Keratinocyte (primary cell): ENCODE measurements at regions not wholly inside any gene's neighbourhood (a gene's known extent, or its start where the extent isn't known, plus 50 kb on each side); places are given as distances from the start of the nearest gene placed in this dataset.

ENCODE experiments used
- DNase-seq: peaks from one replicate; pipeline ENCODE4 v3.0.0-alpha.2; 2011; ENCODE audit warnings: low read depth, missing footprints, low spot score
- FAIRE-seq: peaks from 2 replicates; lab custom pipeline; 2011; peaks lifted over from hg19 to GRCh38; lab: Jason Lieb, UNC
- H2AFZ ChIP-seq: 2 replicates; pipeline ENCODE4 v1.6.0; 2012; ENCODE audit warnings: low read length, control low read depth, inconsistent platforms; ENCODE audit not compliant: control insufficient read depth
- H3K27ac ChIP-seq: 2 replicates; pipeline ENCODE4 v1.5.1; 2011; ENCODE audit warnings: low read length; ENCODE audit not compliant: control insufficient read depth, insufficient read depth
- H3K27me3 ChIP-seq: 3 replicates; pipeline ENCODE4 v1.6.0; 2011; ENCODE audit warnings: low read length; ENCODE audit not compliant: control insufficient read depth, insufficient read depth; ENCODE audit errors: extremely low read depth
- H3K36me3 ChIP-seq, 2 experiments: 2 replicates in 1 of 2; 3 replicates in 1 of 2; pipeline ENCODE4 v1.5.1; 2011; ENCODE audit warnings: low read length in 2 of 2, mild to moderate bottlenecking in 1 of 2; ENCODE audit not compliant: control insufficient read depth in 2 of 2, insufficient read depth in 2 of 2; ENCODE audit errors: extremely low read depth in 1 of 2
- H3K4me1 ChIP-seq: 3 replicates; pipeline ENCODE4 v1.5.1; 2011; ENCODE audit warnings: low read length; ENCODE audit not compliant: control insufficient read depth, insufficient read depth; ENCODE audit errors: extremely low read depth
- H3K4me2 ChIP-seq: 3 replicates; pipeline ENCODE4 v1.6.0; 2011; ENCODE audit warnings: low read depth, low read length; ENCODE audit not compliant: control insufficient read depth, insufficient read depth; ENCODE audit errors: extremely low read depth
- H3K4me3 ChIP-seq, 3 experiments: fragments of 200-600 bp in 1 of 3; sonication (generic) in 1 of 3; 2 replicates in 2 of 3; 3 replicates in 1 of 3; pipeline ENCODE4 v1.5.1; 2011 to 2016; ENCODE audit warnings: low read length in 3 of 3, mild to moderate bottlenecking in 3 of 3, control low read depth in 2 of 3, inconsistent platforms in 1 of 3, low read depth in 1 of 3, mixed read lengths in 1 of 3, mixed run types in 1 of 3, moderate library complexity in 1 of 3; ENCODE audit not compliant: control insufficient read depth in 2 of 3, insufficient read depth in 2 of 3; ENCODE audit errors: extremely low read depth in 1 of 3
- H3K79me2 ChIP-seq: 2 replicates; pipeline ENCODE4 v1.6.0; 2012; ENCODE audit warnings: low read length; ENCODE audit not compliant: control insufficient read depth, insufficient read depth
- H3K9ac ChIP-seq: 3 replicates; pipeline ENCODE4 v1.6.0; 2011; ENCODE audit warnings: low read length; ENCODE audit not compliant: control insufficient read depth, insufficient read depth; ENCODE audit errors: extremely low read depth
- H3K9me1 ChIP-seq: 3 replicates; pipeline ENCODE4 v1.6.0; 2011; ENCODE audit warnings: low read length; ENCODE audit not compliant: control insufficient read depth, insufficient read depth; ENCODE audit errors: extremely low read depth
- H3K9me3 ChIP-seq: 2 replicates; pipeline ENCODE4 v1.5.1; 2012; ENCODE audit warnings: low read depth, low read length; ENCODE audit not compliant: control insufficient read depth
- H4K20me1 ChIP-seq: 3 replicates; pipeline ENCODE4 v1.6.0; 2011; ENCODE audit warnings: low read length; ENCODE audit not compliant: control insufficient read depth, insufficient read depth; ENCODE audit errors: extremely low read depth
- CTCF ChIP-seq, 3 experiments: IDR thresholded peaks in 1 of 3; conservative IDR thresholded peaks in 1 of 3; optimal IDR thresholded peaks in 1 of 3; 2 replicates in 2 of 3; 3 replicates in 1 of 3; pipeline versions ENCODE3 to v1.5.1; 2011; ENCODE audit warnings: low read length in 3 of 3, mild to moderate bottlenecking in 3 of 3, moderate library complexity in 2 of 3, control low read depth in 1 of 3, inconsistent platforms in 1 of 3; ENCODE audit not compliant: insufficient read depth in 2 of 3; ENCODE audit errors: extremely low read depth in 1 of 3
- EZH2 ChIP-seq: IDR thresholded peaks from one replicate; pipeline ENCODE4 v1.6.1; 2012; ENCODE audit warnings: inconsistent platforms, mild to moderate bottlenecking, low read length, moderate library complexity
- dilution Hi-C: fragments of 300-500 bp; cut with MboI; formaldehyde crosslinking; loops from one replicate; pipeline ENCODE4 v1.7.0; 2020; ENCODE audit warnings: low sequenced_read_pairs; ENCODE audit not compliant: extremely low pct_ligation_motif_present

- H3K27me3 ChIP-seq, result no peaks in the 10 kb centered on the region
- no peak overlapping the region for H3K27ac ChIP-seq
- no peaks in the 10 kb centered on the region for H3K4me1 ChIP-seq
- H3K4me2 ChIP-seq, result no peak overlapping the region
- dilution Hi-C loops, result no loop called here
- no peak for FAIRE-seq
- no peaks in the 10 kb centered on the region for H3K36me3 ChIP-seq
- H3K9me1 ChIP-seq, result no peaks in the 10 kb centered on the region
- no peak overlapping the region for H2AFZ ChIP-seq
- no peak overlapping the region for H3K4me3 ChIP-seq
- H3K79me2 ChIP-seq, result no peaks in the 10 kb centered on the region
- TF ChIP-seq CTCF (optimal IDR thresholded peaks at IDR 0.05 in 1 of 3, IDR thresholded peaks at IDR 0.05 in 1 of 3, conservative IDR thresholded peaks at IDR 0.05 in 1 of 3; ENCODE audit: extremely low read depth in 1 of 3, insufficient read depth in 2 of 3, low read length in 3 of 3) (no peak), EZH2 (no peak)
- DNase-seq, result no peak
- H3K9me3 ChIP-seq, result no peaks in the 10 kb centered on the region
- H3K9ac ChIP-seq, result no peak overlapping the region
- H4K20me1 ChIP-seq, result no peaks in the 10 kb centered on the region
Measured at GRCh38 chr5:38789777-38790176, 56.0 kb upstream of the OSMR start.

- H3K9me3 ChIP-seq, result no peaks in the 10 kb centered on the region
- no peak overlapping the region for H3K4me2 ChIP-seq
- no peaks in the 10 kb centered on the region for H3K27me3 ChIP-seq
- H3K4me1 ChIP-seq, result no peaks in the 10 kb centered on the region
- no peaks in the 10 kb centered on the region for H3K9me1 ChIP-seq
- no peak overlapping the region for H2AFZ ChIP-seq
- H3K9ac ChIP-seq, result no peak overlapping the region
- no peak overlapping the region for H3K4me3 ChIP-seq
- DNase-seq (no peak), FAIRE-seq (no peak)
- no peaks in the 10 kb centered on the region for H3K36me3 ChIP-seq
- dilution Hi-C loops, result no loop called here
- H3K27ac ChIP-seq, result no peak overlapping the region
- H4K20me1 ChIP-seq, result no peaks in the 10 kb centered on the region
- H3K79me2 ChIP-seq, result no peaks in the 10 kb centered on the region
- TF ChIP-seq EZH2 (no peak), CTCF (optimal IDR thresholded peaks at IDR 0.05 in 1 of 3, IDR thresholded peaks at IDR 0.05 in 1 of 3, conservative IDR thresholded peaks at IDR 0.05 in 1 of 3; ENCODE audit: extremely low read depth in 1 of 3, insufficient read depth in 2 of 3, low read length in 3 of 3) (no peak)
Measured at GRCh38 chr5:38790268-38790667, 55.5 kb upstream of the OSMR start.
